NCI-H2171 treated with DMSO at 0.1 percent for 48 hours (cell line): ENCODE measurements at regions not wholly inside any gene's neighbourhood (a gene's known extent, or its start where the extent isn't known, plus 50 kb on each side); places are given as distances from the start of the nearest gene placed in this dataset.

Experiments used
- DNase-seq: peaks from one replicate; lab custom pipeline; 2025; lab: John Stamatoyannopoulos, UW

DNA sequence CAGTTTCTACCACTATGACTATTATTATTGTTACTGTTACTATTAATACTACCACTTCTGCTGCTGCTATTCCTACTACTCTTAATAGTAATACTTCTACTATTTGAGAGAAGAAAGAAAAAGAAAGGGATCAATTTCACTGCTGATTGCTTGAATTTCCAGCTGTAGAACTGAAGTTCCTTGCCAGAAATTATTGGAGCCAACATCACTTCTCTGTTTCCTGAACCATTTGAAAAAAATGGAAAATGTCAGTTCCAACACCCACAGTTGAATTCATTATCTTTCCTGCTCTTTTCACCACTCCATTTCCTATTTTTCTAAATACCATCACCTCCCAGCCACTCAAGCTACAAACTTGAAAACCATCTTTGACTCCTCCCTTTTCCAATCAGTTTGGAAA, 54.1 kb upstream of the PIK3C2G start:
- no peak for DNase-seq

DNA sequence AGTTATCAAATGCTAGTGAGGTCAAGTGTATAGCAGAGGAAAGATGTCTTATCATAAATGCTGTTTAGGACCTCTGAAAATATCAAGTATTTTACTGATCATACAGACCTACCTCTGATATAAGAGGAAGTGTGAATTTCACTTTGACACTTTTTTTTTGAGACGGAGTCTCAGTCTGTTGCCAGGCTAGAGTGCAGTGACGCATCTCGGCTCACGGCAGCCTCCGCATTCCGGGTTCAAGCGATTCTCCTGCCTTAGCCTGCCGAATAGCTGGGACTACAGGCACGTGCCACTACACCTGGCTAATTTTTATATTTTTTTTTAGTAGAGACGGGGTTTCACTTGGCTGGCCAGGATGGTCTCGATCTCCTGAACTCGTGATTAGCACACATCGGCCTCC, 55.1 kb upstream of the PIK3C2G start:
- no peak for DNase-seq

DNA sequence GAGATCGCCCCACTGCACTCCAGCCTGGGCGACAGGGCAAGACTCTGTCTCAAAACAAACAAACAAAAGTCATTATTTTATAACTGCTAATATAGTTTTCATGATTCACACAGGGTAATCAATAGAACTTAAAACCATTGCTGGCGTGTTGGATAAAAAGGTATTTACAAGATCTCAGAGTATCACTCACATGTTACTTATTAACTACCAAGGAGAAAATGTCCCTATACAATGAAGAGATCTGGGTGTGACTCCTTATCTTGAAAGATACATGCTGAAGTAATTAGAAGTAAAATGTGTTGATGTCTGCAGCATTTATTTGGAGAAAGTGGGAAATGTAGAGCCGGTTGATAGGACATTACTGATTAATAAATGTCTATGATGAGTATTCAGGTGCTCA, 57.3 kb upstream of the PIK3C2G start:
- no peak for DNase-seq

DNA sequence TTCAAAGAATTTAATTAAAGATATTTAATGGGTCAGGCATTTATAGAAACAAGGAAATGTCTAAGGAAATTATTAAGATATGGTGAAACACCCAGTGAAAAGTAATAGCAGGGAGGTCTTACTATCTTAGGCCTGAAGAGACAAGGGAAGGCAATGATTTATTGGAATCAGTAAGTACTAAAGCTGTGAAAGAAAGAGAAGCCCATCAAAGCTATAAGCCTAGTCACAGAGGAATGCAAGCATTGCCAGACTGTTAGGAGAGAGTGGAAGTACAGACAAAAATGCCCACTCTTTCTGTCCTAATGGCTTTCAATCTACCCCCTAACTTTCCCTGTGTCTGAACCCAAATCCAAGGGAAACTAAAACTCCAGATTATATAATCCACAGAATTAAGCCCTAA, 69.2 kb upstream of the PIK3C2G start:
- no peak for DNase-seq

DNA sequence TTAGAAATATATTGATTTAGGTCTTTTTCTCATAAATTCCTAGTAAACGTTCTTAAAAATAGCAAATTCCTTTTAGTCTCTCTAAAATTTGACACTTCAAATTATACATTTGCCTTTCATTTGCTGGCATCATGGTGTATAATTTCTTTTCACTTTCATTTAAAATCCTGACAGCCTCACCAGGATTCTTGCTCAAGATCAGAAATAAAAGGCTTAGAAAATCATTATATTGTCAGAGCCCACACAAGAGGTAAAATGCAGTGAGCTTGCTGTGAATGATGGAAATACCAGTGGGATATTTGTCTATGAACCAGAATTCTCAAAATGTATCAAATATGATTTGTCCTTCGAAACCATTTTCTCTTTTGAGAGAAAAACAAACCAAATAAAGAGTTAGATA, 78.2 kb upstream of the PIK3C2G start:
- no peak for DNase-seq

DNA sequence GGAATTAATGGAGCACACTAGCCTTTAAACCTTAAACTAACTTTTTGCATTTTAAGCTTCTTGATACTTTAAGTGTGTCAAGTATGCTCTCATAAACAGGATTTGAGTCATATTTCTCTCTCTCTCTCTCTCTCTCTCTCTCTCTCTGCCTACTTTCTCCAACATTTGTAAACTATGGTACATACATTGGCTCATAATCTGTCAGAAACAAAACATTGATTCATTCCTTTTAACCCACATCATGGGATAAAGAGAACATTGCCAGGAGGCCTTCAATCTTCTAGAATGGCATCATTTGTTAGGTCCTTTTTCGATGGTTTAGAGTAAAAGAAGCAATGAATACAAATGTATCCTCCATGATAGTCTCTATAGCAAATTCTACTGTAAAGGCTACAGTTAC, 81.6 kb upstream of the RERGL start:
- no peak for DNase-seq

DNA sequence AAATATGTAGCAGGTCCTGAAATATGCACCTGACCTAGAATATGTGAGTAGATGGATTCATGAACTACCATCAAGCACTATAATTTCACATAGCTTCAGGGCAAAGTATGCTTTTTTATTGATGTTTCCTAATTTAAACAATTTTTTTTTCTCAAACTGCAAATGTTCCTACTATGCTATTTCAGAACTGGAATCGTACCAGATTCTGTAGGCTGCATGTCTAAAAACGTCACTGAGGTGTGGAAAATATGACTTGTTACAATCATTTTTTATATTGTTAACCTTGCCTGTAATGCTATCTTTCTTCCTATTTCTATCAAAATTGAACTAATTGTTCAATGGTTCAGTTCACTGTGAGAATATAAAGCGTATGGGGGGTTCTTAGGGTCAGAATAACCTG, 78.0 kb upstream of the RERGL start:
- no peak for DNase-seq

DNA sequence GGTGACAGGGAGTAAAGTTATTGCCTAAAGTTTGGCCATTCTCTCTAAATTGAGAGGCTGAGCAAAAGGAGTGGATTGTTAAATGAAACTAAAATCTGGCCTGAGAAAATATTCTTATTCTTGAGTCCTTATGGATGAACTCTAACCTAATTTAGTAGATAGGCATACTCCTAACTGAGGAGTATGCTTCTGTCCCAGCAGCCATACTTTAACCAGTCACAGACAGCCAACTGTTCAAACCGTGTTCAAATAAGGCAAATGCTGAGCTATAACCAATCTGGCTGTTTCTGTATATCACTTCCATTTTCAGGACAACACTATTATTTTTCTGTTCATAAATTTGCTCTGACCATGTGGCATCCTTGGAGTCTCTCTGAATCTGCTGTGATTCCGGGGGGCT, 75.9 kb upstream of the RERGL start:
- DNase-seq: no peak

DNA sequence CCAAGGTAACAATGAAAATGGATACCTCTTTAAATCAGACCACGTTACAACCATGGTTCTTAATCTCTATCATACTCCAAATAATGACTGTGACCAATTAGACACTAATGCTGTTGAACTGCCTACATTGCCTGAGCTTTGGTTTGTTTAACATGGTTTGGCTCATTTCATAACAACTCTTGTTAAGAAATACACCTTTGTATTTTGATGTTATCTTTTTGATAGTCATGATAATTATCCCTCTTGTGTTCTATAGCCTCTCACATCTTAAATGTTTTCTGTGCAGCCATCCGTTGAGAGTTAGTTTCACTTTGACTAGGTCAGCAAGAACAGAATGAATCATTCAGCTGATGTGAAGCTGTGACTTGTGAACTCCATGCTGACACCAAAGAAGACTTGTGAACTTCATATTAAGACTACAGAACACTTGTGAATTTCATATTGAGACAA, 75.5 kb upstream of the RERGL start:
- no peak for DNase-seq

DNA sequence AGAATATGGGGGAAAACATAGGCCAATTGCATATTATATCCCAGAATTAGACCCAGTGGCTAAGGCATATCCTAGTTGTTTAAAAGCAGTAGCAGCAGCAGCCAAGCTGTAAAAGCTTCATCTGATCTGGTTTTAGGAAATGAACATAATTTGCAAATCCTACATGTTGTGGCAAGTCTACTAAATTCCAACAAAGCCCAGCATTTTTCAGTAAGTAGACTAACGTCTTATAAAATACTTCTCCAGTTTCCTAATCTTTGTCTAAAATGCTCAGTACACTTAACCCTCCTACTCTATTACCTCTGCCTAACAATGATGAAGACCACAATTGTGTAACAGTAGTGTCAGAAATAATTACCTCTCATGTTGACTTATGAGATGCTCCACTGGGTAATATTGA, 70.9 kb upstream of the RERGL start:
- DNase-seq: no peak

DNA sequence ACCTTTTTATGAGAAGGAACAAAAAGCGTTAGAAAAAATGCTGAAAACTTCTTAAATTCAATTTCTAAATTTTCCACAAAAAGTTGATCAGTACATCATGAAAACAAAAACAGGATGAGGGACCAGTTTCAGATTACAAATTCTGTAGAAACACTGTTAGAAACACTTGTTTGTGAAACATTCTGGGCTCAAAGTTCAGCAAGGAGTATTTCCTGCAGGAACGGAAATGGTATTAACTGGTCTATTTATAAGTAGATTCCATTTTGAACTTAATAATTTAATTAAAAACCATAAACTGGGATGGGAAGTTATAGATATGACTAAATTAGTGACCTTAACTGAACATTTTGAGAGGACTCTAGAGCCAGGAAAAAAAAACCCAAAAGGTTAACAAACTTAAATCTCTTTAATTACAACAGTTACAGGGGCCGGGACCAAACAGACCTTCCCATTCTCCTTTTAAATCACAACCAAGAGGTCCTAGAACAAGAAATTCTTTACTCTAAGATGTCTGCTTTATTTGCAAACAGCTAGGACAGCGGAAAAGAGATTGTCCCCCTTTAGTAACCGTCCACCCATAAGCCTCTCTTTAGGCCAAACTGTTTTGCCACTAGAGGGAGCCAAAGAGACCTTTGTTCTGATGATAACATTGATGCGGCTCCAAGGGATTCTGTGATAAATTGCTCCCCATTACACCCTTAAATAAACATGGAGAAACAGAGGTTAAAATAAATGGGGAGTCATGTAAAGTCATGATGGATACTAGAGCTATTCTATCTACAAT, 69.0 kb upstream of the RERGL start:
- peak; percentile 7 for DNase-seq

DNA sequence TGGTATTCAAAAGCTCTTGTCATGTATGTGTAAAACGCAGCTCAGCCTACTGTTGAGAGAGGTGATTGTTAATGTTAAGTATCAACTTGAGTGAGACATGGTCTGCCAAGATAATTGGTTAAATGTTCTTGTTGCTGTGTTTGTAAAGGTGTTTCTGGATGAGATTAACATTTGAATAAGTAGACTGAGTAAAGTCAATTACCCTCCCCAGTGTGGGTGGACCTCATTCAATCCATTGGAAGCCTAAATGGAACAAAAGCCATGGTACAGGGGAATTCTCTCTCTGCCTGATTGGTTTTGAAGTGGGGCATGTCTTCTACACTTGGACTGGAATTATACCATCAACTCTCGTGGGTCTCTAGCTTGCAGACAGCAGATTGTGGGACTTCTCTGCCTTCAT, 63.8 kb upstream of the RERGL start:
- DNase-seq: no peak

DNA sequence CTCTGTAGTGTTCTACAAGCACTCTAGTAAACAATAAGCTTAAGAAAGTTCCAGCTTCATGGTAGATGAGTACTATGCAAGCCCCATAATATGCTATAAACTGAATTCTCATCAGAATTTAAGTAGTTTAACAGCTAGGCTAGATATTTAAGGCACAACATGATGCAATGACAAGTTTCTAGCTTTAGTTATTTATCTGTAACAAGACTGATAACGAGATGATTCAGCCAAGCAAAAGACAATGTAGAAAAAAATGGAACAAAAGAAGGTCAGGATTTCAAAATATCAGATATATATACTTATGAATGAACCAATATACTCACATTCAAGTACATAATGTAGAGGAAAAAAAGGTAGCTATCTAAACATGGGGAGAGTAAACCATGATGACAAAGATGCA, 61.0 kb upstream of the RERGL start:
- no peak for DNase-seq

DNA sequence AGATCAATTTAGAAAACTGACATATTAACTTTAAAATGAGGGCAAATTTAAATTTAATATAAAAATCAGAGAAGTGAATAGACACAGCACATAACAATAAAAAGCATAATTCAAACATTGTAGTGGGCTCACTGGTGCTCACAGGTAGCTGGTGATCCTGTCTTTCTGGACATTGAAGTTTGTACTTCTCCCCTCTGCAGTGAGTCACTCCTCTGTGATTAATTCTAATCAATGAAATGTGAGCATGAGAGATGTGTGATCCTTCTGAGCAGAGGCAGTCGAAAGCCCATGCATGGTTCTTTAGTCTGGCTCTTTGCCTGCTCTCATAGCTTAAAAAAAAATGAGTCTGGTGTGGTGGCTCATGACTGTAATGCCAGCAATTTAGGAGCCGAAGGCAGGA, 59.0 kb upstream of the RERGL start:
- no peak for DNase-seq

DNA sequence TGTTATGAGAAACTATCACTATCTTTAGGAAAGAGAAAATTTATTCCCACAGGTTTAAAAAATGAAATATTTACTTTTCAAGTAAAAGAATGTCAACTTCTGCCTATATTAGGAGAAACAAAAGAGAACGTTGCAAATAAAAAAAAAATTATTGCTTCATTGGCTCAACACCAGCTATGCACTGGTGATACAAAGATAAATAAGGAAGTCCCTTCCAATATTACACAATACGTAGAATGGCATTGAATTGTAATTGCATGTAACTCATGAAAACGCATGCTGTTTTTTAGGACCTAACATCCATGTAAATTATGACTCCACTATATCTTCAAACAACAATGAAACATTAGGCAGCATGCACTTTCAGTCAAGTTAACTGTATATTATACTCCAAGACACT, 56.4 kb upstream of the RERGL start:
- no peak for DNase-seq

DNA sequence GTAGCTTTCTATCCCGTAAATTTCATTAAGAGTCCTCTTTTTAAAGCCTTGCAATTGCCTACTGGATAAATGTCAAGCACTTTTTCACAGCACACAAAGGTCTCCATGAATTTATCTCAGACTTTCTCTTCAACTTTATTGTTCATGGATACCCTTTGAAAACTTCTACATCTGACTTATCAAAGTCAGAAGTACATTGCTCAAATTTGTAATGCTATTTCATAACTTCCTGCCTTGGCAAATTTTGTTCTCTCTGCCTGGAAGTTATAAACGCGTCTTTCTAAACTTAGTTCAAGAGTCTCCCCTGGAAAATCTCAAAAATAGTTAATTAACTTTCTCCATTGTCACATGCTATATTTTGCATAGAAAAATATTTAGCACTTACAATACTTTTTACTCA, 55.9 kb upstream of the RERGL start:
- DNase-seq: no peak

DNA sequence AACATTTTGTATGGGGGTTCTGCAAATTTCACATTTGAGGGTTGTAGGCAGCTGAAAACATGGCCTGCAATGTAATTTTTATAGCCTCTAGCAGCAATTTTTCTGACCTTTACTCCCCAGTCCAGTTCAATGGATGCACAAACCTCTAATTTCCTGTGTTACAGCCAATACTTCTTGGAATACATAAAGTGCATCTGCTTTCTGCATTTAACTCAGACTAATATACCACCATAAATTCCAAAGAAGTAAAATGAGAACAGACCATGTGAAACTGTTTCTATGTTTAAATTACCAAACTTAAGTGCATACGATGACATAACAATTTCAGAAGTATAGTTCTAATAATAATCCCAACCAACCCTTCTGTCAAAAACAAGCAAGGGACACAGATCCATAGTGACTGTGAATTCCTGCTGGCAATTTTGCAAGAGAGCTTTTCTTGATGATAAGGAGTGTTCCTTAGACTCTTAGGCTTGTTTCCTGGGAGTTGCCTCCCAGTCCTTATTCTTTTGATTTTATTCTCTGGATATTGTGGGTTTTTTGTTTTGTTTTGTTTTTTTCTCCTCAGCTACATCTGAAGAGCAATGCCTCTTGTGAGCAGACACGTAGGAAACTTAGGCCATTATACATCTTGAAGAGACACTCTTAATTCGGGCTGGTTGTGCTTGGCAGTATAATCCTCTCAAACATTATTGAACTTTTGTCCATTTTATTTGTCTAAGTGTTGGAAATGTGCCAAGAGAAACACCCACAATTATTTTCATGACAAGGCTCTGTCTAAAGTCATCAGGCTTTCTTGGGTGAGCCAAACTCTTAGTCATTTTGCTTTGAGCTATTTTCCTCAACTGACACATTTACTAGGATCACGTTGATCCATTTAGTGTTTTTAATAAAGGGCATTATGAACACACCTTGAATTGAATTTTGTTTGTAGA, 51.3 kb upstream of the RERGL start:
- no peak for DNase-seq

DNA sequence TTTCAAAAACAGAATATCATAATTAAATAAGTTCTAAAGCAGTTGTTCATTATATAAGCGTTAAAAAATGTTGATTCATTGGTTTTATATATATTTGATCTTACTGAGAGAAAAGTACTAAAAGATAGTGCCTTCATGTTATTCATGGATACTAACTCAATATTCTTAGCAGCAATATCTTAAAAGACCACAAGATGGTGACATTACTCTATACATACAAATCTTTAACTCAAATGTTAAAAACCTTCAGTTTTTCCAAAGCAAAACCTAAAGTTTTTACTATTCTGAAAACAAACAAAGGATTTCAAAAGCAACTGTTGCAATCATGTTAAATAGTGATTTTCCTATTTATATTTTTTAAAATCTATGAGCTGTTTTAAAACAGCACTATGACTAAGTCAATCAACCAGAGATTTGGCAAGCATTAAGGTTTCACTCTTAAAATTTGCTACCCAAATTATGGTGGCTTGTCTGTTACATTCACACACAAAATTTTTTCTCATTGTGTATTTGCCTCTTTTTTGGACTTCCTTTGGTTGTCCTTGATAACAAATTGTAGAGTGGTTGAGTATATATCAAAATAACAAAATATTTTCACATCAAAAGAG, 50.1 kb upstream of the RERGL start:
- no peak for DNase-seq
